RWPE1 (cell line): ENCODE measurements at regions not wholly inside any gene's neighbourhood (a gene's known extent, or its start where the extent isn't known, plus 50 kb on each side); places are given as distances from the start of the nearest gene placed in this dataset.

ENCODE experiments used
- CTCF ChIA-PET: fragments of 350-600 bp; sonication (Branson Sonifier 250); formaldehyde crosslinking; extraction: SDS; loops from one replicate; lab custom pipeline; 2021; lab: Yijun Ruan, JAX
- POLR2A ChIA-PET: fragments of 400-600 bp; formaldehyde crosslinking; extraction: SDS; loops from one replicate; lab custom pipeline; 2020; ENCODE audit warnings: antibody characterized with exemption; ENCODE audit not compliant: low non-redundant PET; lab: Yijun Ruan, JAX
- DNase-seq: peaks from one replicate; pipeline ENCODE4 v3.0.0; 2012; ENCODE audit warnings: low spot score
- H3K27ac ChIP-seq: fragments of 450-650 bp; 2 replicates; pipeline ENCODE4 v1.5.1; 2017
- TF ChIP-seq, protein P1 (sequence below): fragments of 450-650 bp; conservative IDR thresholded peaks from 2 replicates; pipeline ENCODE4 v1.5.1; 2017; ENCODE audit warnings: low read depth, mild to moderate bottlenecking

DNA sequence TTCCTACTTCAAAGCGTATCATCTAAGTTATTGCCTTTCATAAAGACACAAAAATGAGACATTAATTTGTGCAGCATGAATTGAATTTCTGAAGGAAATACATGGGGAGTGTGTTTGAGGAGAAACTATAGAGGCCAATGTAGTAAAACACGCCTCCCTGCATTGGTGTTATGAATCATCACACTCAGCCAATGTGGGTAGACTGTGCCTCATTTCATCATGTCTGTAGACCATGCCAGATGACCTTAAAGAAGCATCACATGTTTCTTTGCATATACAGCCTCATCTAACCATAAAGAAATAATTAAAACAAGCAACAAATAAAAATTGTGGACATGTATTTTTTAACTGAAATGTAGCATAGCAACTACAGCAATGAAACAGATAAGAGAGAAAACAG, 486.0 kb upstream of the ADAMTS9 start:
- TF ChIP-seq, protein P1, sequence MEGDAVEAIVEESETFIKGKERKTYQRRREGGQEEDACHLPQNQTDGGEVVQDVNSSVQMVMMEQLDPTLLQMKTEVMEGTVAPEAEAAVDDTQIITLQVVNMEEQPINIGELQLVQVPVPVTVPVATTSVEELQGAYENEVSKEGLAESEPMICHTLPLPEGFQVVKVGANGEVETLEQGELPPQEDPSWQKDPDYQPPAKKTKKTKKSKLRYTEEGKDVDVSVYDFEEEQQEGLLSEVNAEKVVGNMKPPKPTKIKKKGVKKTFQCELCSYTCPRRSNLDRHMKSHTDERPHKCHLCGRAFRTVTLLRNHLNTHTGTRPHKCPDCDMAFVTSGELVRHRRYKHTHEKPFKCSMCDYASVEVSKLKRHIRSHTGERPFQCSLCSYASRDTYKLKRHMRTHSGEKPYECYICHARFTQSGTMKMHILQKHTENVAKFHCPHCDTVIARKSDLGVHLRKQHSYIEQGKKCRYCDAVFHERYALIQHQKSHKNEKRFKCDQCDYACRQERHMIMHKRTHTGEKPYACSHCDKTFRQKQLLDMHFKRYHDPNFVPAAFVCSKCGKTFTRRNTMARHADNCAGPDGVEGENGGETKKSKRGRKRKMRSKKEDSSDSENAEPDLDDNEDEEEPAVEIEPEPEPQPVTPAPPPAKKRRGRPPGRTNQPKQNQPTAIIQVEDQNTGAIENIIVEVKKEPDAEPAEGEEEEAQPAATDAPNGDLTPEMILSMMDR = no peak
- CTCF ChIA-PET = no interaction called here

DNA sequence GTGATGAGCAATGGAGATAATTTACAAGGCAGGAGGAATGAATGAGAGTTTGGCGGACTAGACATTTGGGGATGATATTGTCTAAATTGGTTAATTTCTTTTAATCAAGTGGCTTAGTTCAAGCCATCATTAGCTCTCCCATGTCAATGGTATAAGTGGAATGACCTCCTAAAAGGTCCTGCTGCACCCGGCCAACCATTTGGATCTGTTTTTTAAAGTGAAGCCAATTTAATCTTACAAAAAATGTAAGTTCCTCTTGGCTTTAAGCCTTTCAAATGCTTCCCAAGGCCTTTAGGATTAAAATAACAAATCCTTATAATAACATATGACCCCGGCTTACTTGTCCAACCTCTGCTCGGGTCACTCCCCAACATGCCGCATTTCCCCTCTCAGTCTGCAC, 484.4 kb upstream of the ADAMTS9 start:
- ChIA-PET CTCF (interaction anchor here (0.6 kb wide), 1 partner anchor 30 kb away, joined by 3 read pairs; no protein-coding TSS in a partner anchor), POLR2A (no interaction called here)
- TF ChIP-seq, protein P1 = no peak
- H3K27ac ChIP-seq = no peak overlapping the region
- DNase-seq = no peak

More for the DNA sequence above, 486.0 kb upstream of the ADAMTS9 start:
- POLR2A ChIA-PET = no interaction called here
- no peak overlapping the region for H3K27ac ChIP-seq
- no peak for DNase-seq

DNA sequence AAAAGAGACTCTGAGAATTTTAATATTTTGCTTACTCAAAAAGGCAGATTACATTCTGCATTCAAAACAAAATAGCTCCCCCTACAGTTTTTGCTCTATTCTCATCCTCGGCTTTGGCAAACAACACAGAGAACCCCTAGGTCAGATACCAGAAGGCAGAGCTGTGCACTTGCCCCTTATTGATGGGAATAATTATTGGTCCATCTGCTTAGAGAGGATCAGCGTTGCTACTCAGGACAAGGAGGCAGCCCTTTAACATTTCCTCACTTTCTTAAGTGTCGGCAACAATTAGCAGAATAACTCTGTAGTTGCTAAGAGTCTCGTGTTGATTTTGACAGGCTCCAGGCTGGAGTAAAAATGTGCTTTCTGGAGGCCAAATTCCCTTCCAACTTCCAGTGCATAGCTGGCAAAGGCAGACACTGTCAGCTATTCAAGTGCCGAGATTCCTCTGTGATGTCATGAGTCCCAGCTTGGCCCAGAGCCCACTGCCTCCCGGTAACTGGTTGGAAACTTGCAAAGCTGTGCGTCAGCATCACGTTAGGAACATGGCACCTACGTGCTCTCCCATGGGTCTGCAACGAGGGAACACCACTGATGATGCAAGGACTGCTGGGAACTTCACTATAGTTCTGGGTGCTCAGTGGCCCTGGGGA, 482.7 kb upstream of the ADAMTS9 start:
- ChIA-PET CTCF (no interaction called here), POLR2A (no interaction called here)
- TF ChIP-seq, protein P1 = no peak
- H3K27ac ChIP-seq = no peak overlapping the region
- DNase-seq = no peak

GRCh38 chr3:65169961-65170360, 482.2 kb upstream of the ADAMTS9 start:
- DNase-seq = no peak
- CTCF ChIA-PET = no interaction called here
- POLR2A ChIA-PET = no interaction called here
- no peak overlapping the region for H3K27ac ChIP-seq
- TF ChIP-seq, protein P1 = no peak

GRCh38 chr3:65168547-65168946, 480.7 kb upstream of the ADAMTS9 start:
- TF ChIP-seq, protein P1 = no peak
- DNase-seq = no peak
- ChIA-PET CTCF (no interaction called here), POLR2A (no interaction called here)
- no peak overlapping the region for H3K27ac ChIP-seq

DNA sequence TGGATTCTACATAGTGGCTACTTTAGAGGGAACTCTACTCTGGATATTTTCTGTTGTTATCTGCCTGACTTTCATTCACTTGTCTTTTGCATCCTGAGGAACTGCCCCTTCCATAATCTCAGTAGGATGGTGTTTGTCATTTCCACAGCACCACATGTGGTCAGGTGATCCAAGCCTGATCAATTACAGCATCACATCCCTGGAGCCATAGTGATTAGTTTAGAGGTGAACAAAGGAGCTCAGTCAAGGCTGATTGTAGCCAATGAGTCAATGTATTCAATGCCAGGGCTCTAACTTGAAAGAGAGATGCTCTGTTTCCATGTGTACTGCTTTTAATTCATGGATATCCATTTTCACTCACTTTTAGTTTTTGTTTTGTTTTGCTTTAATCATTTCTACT, 478.7 kb upstream of the ADAMTS9 start:
- no peak overlapping the region for H3K27ac ChIP-seq
- TF ChIP-seq, protein P1 = no peak
- no peak for DNase-seq
- ChIA-PET POLR2A (no interaction called here), CTCF (interaction anchor here (0.6 kb wide), 1 partner anchor 261 kb away, joined by 5 read pairs; no protein-coding TSS in a partner anchor)
